Fibroblast of skin of left biceps (primary cell): ENCODE measurements at regions not wholly inside any gene's neighbourhood (a gene's known extent, or its start where the extent isn't known, plus 50 kb on each side); places are given as distances from the start of the nearest gene placed in this dataset.

ENCODE experiments used
- DNase-seq, 2 experiments: peaks; one replicate each; pipeline ENCODE4 v3.0.0-alpha.2; 2013; ENCODE audit warnings: low read depth in 2 of 2

DNA sequence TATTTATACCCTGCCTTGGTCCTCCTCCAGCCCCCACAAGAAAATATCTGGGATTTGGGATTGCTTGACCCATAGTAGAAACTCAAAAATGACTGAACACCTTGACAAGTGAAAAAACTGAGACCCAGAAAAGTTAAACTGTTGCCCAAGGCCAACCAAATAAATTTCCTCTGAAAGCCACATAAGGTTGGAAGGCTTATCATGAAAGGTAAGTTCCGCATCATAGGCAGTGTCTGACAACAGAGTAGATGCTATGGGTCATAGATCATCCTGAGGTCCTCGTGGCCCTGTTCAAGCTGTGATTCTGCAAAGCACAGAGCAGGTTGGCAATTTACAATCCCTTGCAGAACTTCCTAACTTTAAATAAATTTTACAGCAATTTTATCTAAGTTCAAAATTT lies 140.8 kb upstream of the TSC22D2 start:
- no peak for DNase-seq

- DNase-seq = no peak
These were observed 142.8 kb upstream of the TSC22D2 start for GRCh38 chr3:150265305-150265704.

- no peak for DNase-seq
These were observed 143.4 kb upstream of the TSC22D2 start for GRCh38 chr3:150264561-150265279.

GRCh38 chr3:150261958-150262357 lies 146.1 kb upstream of the TSC22D2 start:
- no peak for DNase-seq

DNA sequence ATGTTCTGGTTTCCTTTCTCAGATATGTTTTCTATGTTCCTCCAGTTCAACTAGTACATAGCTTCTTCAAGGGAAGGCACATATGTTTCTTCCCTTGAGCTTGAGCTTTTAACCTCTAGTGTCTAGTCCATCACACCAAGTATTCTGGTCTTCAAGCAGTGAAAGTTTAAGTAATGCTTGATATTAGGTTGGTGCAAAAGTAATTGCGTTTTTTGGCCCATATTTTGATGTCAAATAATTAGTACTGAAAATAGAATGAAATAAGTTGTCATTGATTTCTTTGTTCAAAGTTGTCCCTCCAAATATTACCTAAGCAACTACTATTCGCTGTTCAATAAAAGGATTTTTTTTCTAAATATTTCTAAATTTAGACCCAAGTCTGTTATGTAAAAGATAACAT lies 146.7 kb upstream of the TSC22D2 start:
- DNase-seq = no peak

DNA sequence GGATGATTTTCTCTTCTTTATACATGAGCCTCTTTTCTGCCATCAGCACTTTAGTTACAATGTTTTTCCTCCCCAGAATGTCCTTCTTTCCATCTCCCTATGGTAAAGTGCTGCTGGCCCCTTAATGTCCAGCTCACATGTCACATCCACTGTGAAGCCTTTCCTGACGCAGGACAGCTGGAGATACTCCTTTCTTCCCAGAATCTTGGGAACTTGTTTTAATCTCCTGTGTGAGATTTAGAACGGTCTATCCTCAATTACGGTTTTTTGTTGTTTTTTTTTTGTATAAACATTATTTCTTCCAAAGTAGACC lies 147.7 kb upstream of the TSC22D2 start:
- no peak for DNase-seq

- DNase-seq = no peak
These were observed 148.3 kb upstream of the TSC22D2 start for GRCh38 chr3:150259526-150260397.

DNA sequence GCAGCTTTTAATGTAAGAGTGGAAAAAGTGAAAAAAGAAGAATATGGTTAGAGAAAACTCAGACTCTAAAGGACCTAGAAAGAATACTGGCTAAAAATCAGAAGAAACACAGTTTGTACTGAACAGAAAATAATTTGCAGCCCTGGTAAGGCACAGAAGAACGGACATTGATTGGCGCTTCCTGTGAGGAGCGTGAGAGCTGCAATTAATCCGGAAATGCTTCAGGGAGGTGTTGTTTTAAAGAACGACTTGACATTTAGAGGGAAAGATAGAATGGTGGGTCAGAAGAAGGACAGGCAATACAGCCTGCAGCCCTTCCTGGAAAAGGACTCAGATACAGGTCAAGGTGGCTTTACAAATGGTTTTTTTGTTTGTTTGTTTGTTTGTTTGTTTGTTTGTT lies 151.3 kb upstream of the TSC22D2 start:
- no peak for DNase-seq

- DNase-seq = no peak
These were observed 151.8 kb upstream of the TSC22D2 start for GRCh38 chr3:150256318-150256717.

DNA sequence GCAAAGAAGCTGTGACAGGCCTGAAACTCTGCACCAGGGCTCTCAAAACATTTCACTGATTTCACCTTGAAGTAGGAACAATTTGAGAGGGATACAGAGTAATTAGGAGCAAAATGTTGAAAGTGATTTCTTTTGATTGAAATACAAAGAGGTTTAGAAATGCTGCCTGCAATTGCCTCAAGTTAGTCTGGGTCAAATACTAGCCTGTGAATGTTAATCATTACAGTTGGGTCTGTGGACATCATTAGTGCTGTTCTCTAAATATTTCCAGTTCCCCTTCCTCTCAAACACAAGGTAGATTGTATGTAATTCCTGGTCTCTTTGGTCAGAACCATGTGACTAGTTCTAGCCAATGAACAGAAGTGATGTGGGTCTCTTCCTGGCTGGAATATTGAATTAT lies 152.3 kb upstream of the TSC22D2 start:
- DNase-seq = no peak

DNA sequence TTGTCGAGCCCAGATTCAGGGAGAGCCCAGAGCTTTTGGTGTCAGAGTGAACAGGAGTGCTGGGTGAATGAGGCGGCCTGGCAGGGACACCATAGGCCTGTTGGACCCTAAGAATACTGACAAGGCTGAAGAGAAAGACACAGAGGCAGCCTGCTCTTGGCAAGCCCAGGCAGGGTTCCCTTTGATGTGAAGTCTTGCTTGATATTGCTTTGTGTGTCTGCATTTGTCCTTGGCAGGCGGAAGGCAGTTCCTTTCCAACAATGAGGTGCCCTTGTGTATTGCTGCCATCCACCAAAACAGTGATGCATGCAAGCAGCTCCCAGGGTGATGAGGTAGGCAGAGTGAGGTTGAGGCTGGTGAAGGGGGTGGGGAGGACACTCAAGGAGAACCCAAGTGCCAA lies 152.7 kb upstream of the TSC22D2 start:
- no peak for DNase-seq

GRCh38 chr3:150254309-150254708 lies 153.8 kb upstream of the TSC22D2 start:
- no peak for DNase-seq

- DNase-seq = no peak
These were observed 154.5 kb upstream of the TSC22D2 start for GRCh38 chr3:150253622-150254021.

DNA sequence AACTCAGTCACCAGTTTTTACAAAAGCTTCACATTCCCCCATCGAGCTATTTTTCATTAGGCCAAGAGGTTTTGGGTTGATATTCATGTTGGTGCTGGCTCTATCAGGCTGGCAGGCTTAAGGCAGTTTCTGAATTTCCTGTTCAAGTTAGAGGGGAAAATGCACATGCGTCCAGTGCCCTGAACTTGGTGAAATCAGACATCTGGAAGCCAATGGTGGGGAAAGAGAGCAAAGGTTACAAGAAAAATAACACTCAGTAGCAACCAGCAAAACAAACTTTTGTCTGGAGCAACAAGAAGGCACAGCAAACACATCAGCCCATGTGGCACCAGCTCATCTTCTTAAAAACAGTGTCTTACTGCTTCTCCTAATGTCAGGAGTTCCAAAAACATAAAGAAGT lies 155.6 kb upstream of the TSC22D2 start:
- DNase-seq = no peak

- DNase-seq = no peak
These were observed 156.7 kb upstream of the TSC22D2 start for GRCh38 chr3:150251187-150252062.

GRCh38 chr3:150249779-150250470 lies 158.2 kb upstream of the TSC22D2 start:
- no peak for DNase-seq

DNA sequence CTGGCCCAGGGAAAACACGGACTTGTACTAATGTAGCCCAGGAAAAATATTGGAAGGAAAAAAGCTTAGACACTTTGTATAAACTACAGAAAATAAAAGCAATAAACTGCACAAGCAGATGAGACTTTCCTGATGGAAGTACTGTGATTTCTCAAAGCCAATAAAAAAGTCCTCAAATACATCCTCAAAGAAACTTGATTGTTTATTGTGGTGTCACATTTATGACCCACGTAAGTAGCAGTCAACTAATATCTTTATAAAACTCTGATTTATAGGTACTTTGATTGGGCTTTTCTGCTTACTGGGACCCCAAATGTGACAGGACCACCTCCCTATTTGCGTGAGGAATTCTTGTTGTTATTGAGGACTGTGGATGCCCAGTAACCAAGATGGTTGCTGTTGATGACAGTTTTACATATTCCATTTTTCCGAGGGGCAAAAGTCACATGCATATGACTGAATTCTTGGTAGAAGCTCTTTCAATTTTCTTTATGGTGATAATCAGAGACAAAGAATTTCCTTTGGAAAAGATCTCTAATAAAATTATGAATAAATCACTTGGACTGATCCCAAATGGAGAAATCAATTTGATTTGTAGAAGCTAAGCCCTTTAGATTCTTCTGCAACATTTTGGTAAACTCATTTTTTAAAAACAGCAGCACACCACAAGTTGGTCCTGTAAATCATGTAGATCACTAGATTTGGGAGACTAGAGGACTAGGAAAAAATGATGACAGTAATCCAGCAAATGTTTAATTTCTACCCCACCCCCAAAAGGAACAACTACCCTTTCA lies 159.0 kb upstream of the TSC22D2 start:
- no peak for DNase-seq

GRCh38 chr3:150248116-150248887 lies 159.8 kb upstream of the TSC22D2 start:
- peak; percentile 96 for DNase-seq

DNA sequence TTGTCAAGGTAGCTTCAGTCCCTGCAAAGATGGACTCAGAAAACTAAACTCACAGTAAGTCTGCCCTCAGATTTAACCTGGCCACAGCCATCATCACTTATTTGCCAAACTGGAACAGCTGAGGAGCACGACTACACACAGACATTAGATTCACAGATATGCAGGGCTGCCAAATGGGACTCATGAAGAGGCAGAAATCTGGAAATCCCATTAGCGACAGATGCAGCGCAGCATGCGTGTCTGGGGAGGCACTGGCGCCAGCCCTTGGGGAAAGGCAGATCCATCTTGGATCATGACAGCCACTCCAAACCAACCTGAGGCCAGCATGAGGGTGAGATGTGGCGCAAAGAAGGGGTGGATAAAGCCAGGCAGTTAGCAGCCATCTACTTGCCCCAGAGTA lies 160.7 kb upstream of the TSC22D2 start:
- no peak for DNase-seq

- DNase-seq = no peak
These were observed 164.6 kb upstream of the TSC22D2 start for GRCh38 chr3:150243466-150243865.
